ENCODE measurements at regions not wholly inside any gene's neighbourhood (a gene's known extent, or its start where the extent isn't known, plus 50 kb on each side); places are given as distances from the start of the nearest gene placed in this dataset.

GRCh38 chr11:134535029-134536025, 123.3 kb upstream of the B3GAT1 start:
- Histone ChIP-seq H3K9me3 (no peaks in the 10 kb centered on the region), H3K4me3 (replicated peaks in 1 of 3) (no peak overlapping the region), H3K27ac (no peak overlapping the region), H3K4me1 (peaks cover 9 to 11% of the 10 kb centered on the region in 2 donors), H3K36me3 (no peaks in the 10 kb centered on the region), H3K27me3 (no peaks in the 10 kb centered on the region)
- intact Hi-C loops (cut with DNase I), result no loop called here
- TF ChIP-seq POLR2A (IDR thresholded peaks at IDR 0.05) (no peak), CTCF (IDR thresholded peaks at IDR 0.05) (no peak)
- DNase-seq, result no peak
- 66 to 77% methylated on average over 22 of the region's 22 CpGs for WGBS, 2 donors

GRCh38 chr11:134533511-134533910, 121.5 kb upstream of the B3GAT1 start:
- no peak overlapping the region for H3K4me3 ChIP-seq (replicated peaks in 1 of 3)
- WGBS, 2 donors, result 89 to 97% methylated on average over 7 of the region's 7 CpGs
- no peaks in the 10 kb centered on the region for H3K9me3 ChIP-seq
- TF ChIP-seq POLR2A (IDR thresholded peaks at IDR 0.05) (no peak), CTCF (IDR thresholded peaks at IDR 0.05) (no peak)
- peaks cover 9 to 11% of the 10 kb centered on the region in 2 donors for H3K4me1 ChIP-seq
- no peak for DNase-seq
- H3K27me3 ChIP-seq, result no peaks in the 10 kb centered on the region
- no peak overlapping the region for H3K27ac ChIP-seq
- intact Hi-C loops (cut with DNase I), result no loop called here
- no peaks in the 10 kb centered on the region for H3K36me3 ChIP-seq

GRCh38 chr11:134532921-134533421, 120.9 kb upstream of the B3GAT1 start:
- Histone ChIP-seq H3K9me3 (no peaks in the 10 kb centered on the region), H3K36me3 (no peaks in the 10 kb centered on the region), H3K27ac (no peak overlapping the region), H3K4me3 (replicated peaks in 1 of 3) (no peak overlapping the region), H3K4me1 (peaks cover 8 to 9% of the 10 kb centered on the region in 2 donors), H3K27me3 (no peaks in the 10 kb centered on the region)
- WGBS, 2 donors, result 87 to 92% methylated on average over 3 to 9 of the region's 13 CpGs
- no peak for DNase-seq
- intact Hi-C loops (cut with DNase I), result no loop called here
- TF ChIP-seq POLR2A (IDR thresholded peaks at IDR 0.05), result no peak
- no peak for TF ChIP-seq CTCF (IDR thresholded peaks at IDR 0.05)

- no peak for DNase-seq
- Histone ChIP-seq H3K9me3 (no peaks in the 10 kb centered on the region), H3K36me3 (no peaks in the 10 kb centered on the region), H3K27me3 (no peaks in the 10 kb centered on the region), H3K4me3 (replicated peaks in 1 of 3) (no peak overlapping the region), H3K27ac (no peak overlapping the region), H3K4me1 (peaks cover 1 to 3% of the 10 kb centered on the region in 2 donors)
- intact Hi-C loops (cut with DNase I), result no loop called here
- no peak for TF ChIP-seq POLR2A (IDR thresholded peaks at IDR 0.05)
- no peak for TF ChIP-seq CTCF (IDR thresholded peaks at IDR 0.05)
- WGBS, 2 donors, result 77 to 83% methylated on average over 11 to 14 of the region's 23 CpGs
Observed at GRCh38 chr11:134532131-134532920, 120.3 kb upstream of the B3GAT1 start.

Data from thyroid gland (tissue), 4 donors.